ENCODE measurements at regions not wholly inside any gene's neighbourhood (a gene's known extent, or its start where the extent isn't known, plus 50 kb on each side); places are given as distances from the start of the nearest gene placed in this dataset.

GRCh38 chr5:174247301-174247700 is 201.8 kb downstream of the NSG2 start:
- Histone ChIP-seq H3K9ac (ENCODE audit: insufficient read length) (no peak overlapping the region), H3K27ac (no peak overlapping the region), H3K9me3 (ENCODE audit: low read depth, low read length) (no peaks in the 10 kb centered on the region), H3K4me3 (no peak overlapping the region), H3K36me3 (ENCODE audit: insufficient read depth, low read length) (no peaks in the 10 kb centered on the region)
- DNase-seq (ENCODE audit: low read depth, low spot score): no peak
- TF ChIP-seq POLR2AphosphoS5 (IDR thresholded peaks at IDR 0.05; ENCODE audit: borderline replicate concordance, low read depth, low read length) (no peak), EZH2 (IDR thresholded peaks at IDR 0.05) (no peak), FOXP2 (optimal IDR thresholded peaks at IDR 0.05; ENCODE audit: control extremely low read depth, extremely low read length, insufficient read depth) (no peak)

GRCh38 chr5:174251305-174252000 is 205.9 kb downstream of the NSG2 start:
- Histone ChIP-seq H3K9ac (ENCODE audit: insufficient read length) (no peak overlapping the region), H3K36me3 (ENCODE audit: insufficient read depth, low read length) (no peaks in the 10 kb centered on the region), H3K9me3 (ENCODE audit: low read depth, low read length) (no peaks in the 10 kb centered on the region), H3K4me3 (no peak overlapping the region), H3K27ac (no peak overlapping the region)
- TF ChIP-seq POLR2AphosphoS5 (IDR thresholded peaks at IDR 0.05; ENCODE audit: borderline replicate concordance, low read depth, low read length) (no peak), FOXP2 (optimal IDR thresholded peaks at IDR 0.05; ENCODE audit: control extremely low read depth, extremely low read length, insufficient read depth) (no peak), EZH2 (IDR thresholded peaks at IDR 0.05) (no peak)
- DNase-seq (ENCODE audit: low read depth, low spot score): no peak

GRCh38 chr5:174252121-174252520 is 206.6 kb downstream of the NSG2 start:
- DNase-seq (ENCODE audit: low read depth, low spot score): no peak
- H3K9ac ChIP-seq (ENCODE audit: insufficient read length): no peak overlapping the region
- TF ChIP-seq FOXP2 (optimal IDR thresholded peaks at IDR 0.05; ENCODE audit: control extremely low read depth, extremely low read length, insufficient read depth) (no peak), POLR2AphosphoS5 (IDR thresholded peaks at IDR 0.05; ENCODE audit: borderline replicate concordance, low read depth, low read length) (no peak), EZH2 (IDR thresholded peaks at IDR 0.05) (no peak)
- H3K9me3 ChIP-seq (ENCODE audit: low read depth, low read length): no peaks in the 10 kb centered on the region
- H3K4me3 ChIP-seq: no peak overlapping the region
- H3K36me3 ChIP-seq (ENCODE audit: insufficient read depth, low read length): no peaks in the 10 kb centered on the region
- H3K27ac ChIP-seq: no peak overlapping the region

GRCh38 chr5:174259696-174260420 is 214.4 kb downstream of the NSG2 start:
- TF ChIP-seq EZH2 (IDR thresholded peaks at IDR 0.05): no peak
- H3K27ac ChIP-seq: no peak overlapping the region
- no peak overlapping the region for H3K4me3 ChIP-seq
- no peak overlapping the region for H3K9ac ChIP-seq (ENCODE audit: insufficient read length)
- H3K9me3 ChIP-seq (ENCODE audit: low read depth, low read length): no peaks in the 10 kb centered on the region
- DNase-seq (ENCODE audit: low read depth, low spot score): no peak
- no peaks in the 10 kb centered on the region for H3K36me3 ChIP-seq (ENCODE audit: insufficient read depth, low read length)

- TF ChIP-seq POLR2AphosphoS5 (IDR thresholded peaks at IDR 0.05; ENCODE audit: borderline replicate concordance, low read depth, low read length): no peak
- Histone ChIP-seq H3K36me3 (ENCODE audit: insufficient read depth, low read length) (no peaks in the 10 kb centered on the region), H3K27ac (no peak overlapping the region), H3K9me3 (ENCODE audit: low read depth, low read length) (no peaks in the 10 kb centered on the region), H3K9ac (ENCODE audit: insufficient read length) (no peak overlapping the region), H3K4me3 (no peak overlapping the region)
- DNase-seq (ENCODE audit: low read depth, low spot score): no peak
These were observed 225.8 kb downstream of the NSG2 start for GRCh38 chr5:174271316-174271715.

- H3K4me3 ChIP-seq: no peak overlapping the region
- TF ChIP-seq POLR2AphosphoS5 (IDR thresholded peaks at IDR 0.05; ENCODE audit: borderline replicate concordance, low read depth, low read length): no peak
- TF ChIP-seq EZH2 (IDR thresholded peaks at IDR 0.05): no peak
- TF ChIP-seq FOXP2 (optimal IDR thresholded peaks at IDR 0.05; ENCODE audit: control extremely low read depth, extremely low read length, insufficient read depth): no peak
- H3K9me3 ChIP-seq (ENCODE audit: low read depth, low read length): no peaks in the 10 kb centered on the region
- H3K36me3 ChIP-seq (ENCODE audit: insufficient read depth, low read length): no peaks in the 10 kb centered on the region
- no peak for DNase-seq (ENCODE audit: low read depth, low spot score)
- no peak overlapping the region for H3K27ac ChIP-seq
- no peak overlapping the region for H3K9ac ChIP-seq (ENCODE audit: insufficient read length)
These were observed 227.2 kb downstream of the NSG2 start for GRCh38 chr5:174272671-174273070.

GRCh38 chr5:174273325-174273724 is 227.8 kb downstream of the NSG2 start:
- Histone ChIP-seq H3K4me3 (no peak overlapping the region), H3K9ac (ENCODE audit: insufficient read length) (no peak overlapping the region), H3K9me3 (ENCODE audit: low read depth, low read length) (no peaks in the 10 kb centered on the region), H3K36me3 (ENCODE audit: insufficient read depth, low read length) (no peaks in the 10 kb centered on the region), H3K27ac (no peak overlapping the region)
- TF ChIP-seq POLR2AphosphoS5 (IDR thresholded peaks at IDR 0.05; ENCODE audit: borderline replicate concordance, low read depth, low read length) (no peak), FOXP2 (optimal IDR thresholded peaks at IDR 0.05; ENCODE audit: control extremely low read depth, extremely low read length, insufficient read depth) (no peak), EZH2 (IDR thresholded peaks at IDR 0.05) (no peak)
- no peak for DNase-seq (ENCODE audit: low read depth, low spot score)

GRCh38 chr5:174275959-174276358 is 230.5 kb downstream of the NSG2 start:
- TF ChIP-seq EZH2 (IDR thresholded peaks at IDR 0.05) (no peak), POLR2AphosphoS5 (IDR thresholded peaks at IDR 0.05; ENCODE audit: borderline replicate concordance, low read depth, low read length) (no peak), FOXP2 (optimal IDR thresholded peaks at IDR 0.05; ENCODE audit: control extremely low read depth, extremely low read length, insufficient read depth) (no peak)
- Histone ChIP-seq H3K9ac (ENCODE audit: insufficient read length) (no peak overlapping the region), H3K9me3 (ENCODE audit: low read depth, low read length) (no peaks in the 10 kb centered on the region), H3K27ac (no peak overlapping the region), H3K36me3 (ENCODE audit: insufficient read depth, low read length) (no peaks in the 10 kb centered on the region), H3K4me3 (no peak overlapping the region)
- DNase-seq (ENCODE audit: low read depth, low spot score): no peak
